Skeletal muscle satellite cell (primary cell): ENCODE measurements at regions not wholly inside any gene's neighbourhood (a gene's known extent, or its start where the extent isn't known, plus 50 kb on each side); places are given as distances from the start of the nearest gene placed in this dataset.

Experiments
- H3K27me3 ChIP-seq: 2 replicates; pipeline ENCODE4 v1.7.0; 2013; ENCODE audit warnings: low read length; ENCODE audit not compliant: control insufficient read depth, insufficient read depth
- H3K36me3 ChIP-seq: 2 replicates; pipeline ENCODE4 v1.7.0; 2013; ENCODE audit warnings: mild to moderate bottlenecking, control low read depth, low read length; ENCODE audit not compliant: insufficient read depth
- H3K4me1 ChIP-seq: 2 replicates; pipeline ENCODE4 v1.7.0; 2013; ENCODE audit warnings: low read length; ENCODE audit not compliant: control insufficient read depth, insufficient read depth
- H3K4me2 ChIP-seq: 2 replicates; pipeline ENCODE4 v1.7.0; 2013; ENCODE audit warnings: mild to moderate bottlenecking, low read length
- H3K4me3 ChIP-seq: 2 replicates; pipeline ENCODE4 v1.7.0; 2013; ENCODE audit warnings: low read length
- H3K9ac ChIP-seq: 2 replicates; pipeline ENCODE4 v1.7.0; 2013; ENCODE audit warnings: mild to moderate bottlenecking, low read depth, low read length, moderate library complexity
- H3K9me3 ChIP-seq: replicated peaks from 2 replicates; pipeline ENCODE4 v1.7.0; 2013; ENCODE audit warnings: mild to moderate bottlenecking, control low read depth, low read length

GRCh38 chr1:59241909-59242308 is 55.0 kb upstream of the FGGY start:
- no peaks in the 10 kb centered on the region for H3K36me3 ChIP-seq

GRCh38 chr1:59242370-59242769 is 54.5 kb upstream of the FGGY start:
- Histone ChIP-seq H3K9me3 (no peaks in the 10 kb centered on the region), H3K9ac (no peak overlapping the region), H3K27me3 (no peaks in the 10 kb centered on the region), H3K4me2 (no peak overlapping the region), H3K4me3 (no peak overlapping the region), H3K36me3 (no peaks in the 10 kb centered on the region), H3K4me1 (no peaks in the 10 kb centered on the region)

More at GRCh38 chr1:59241909-59242308, 55.0 kb upstream of the FGGY start:
- no peaks in the 10 kb centered on the region for H3K4me1 ChIP-seq
- H3K4me3 ChIP-seq: no peak overlapping the region
- H3K9me3 ChIP-seq: no peaks in the 10 kb centered on the region
- no peaks in the 10 kb centered on the region for H3K27me3 ChIP-seq
- H3K9ac ChIP-seq: no peak overlapping the region
- no peak overlapping the region for H3K4me2 ChIP-seq

GRCh38 chr1:59243550-59243949 is 53.3 kb upstream of the FGGY start:
- Histone ChIP-seq H3K4me2 (no peak overlapping the region), H3K4me3 (no peak overlapping the region), H3K9ac (no peak overlapping the region), H3K36me3 (no peaks in the 10 kb centered on the region), H3K4me1 (no peaks in the 10 kb centered on the region), H3K9me3 (no peaks in the 10 kb centered on the region), H3K27me3 (no peaks in the 10 kb centered on the region)

GRCh38 chr1:59243978-59244377 is 52.9 kb upstream of the FGGY start:
- Histone ChIP-seq H3K36me3 (no peaks in the 10 kb centered on the region), H3K4me3 (no peak overlapping the region), H3K9me3 (no peaks in the 10 kb centered on the region), H3K4me2 (no peak overlapping the region), H3K27me3 (no peaks in the 10 kb centered on the region), H3K4me1 (no peaks in the 10 kb centered on the region), H3K9ac (no peak overlapping the region)

GRCh38 chr1:59244891-59245290 is 52.0 kb upstream of the FGGY start:
- Histone ChIP-seq H3K4me2 (no peak overlapping the region), H3K36me3 (no peaks in the 10 kb centered on the region), H3K4me3 (no peak overlapping the region), H3K9me3 (no peaks in the 10 kb centered on the region), H3K27me3 (no peaks in the 10 kb centered on the region), H3K9ac (no peak overlapping the region), H3K4me1 (no peaks in the 10 kb centered on the region)
